IMR-90 (cell line): ENCODE measurements at regions not wholly inside any gene's neighbourhood (a gene's known extent, or its start where the extent isn't known, plus 50 kb on each side); places are given as distances from the start of the nearest gene placed in this dataset.

ENCODE experiments used
- BHLHE40 ChIP-seq: fragments of 150-350 bp; IDR thresholded peaks from 2 replicates; pipeline ENCODE4 v1.6.1; 2016; ENCODE audit warnings: mild to moderate bottlenecking, low read depth, low read length
- CEBPB ChIP-seq: IDR thresholded peaks from 2 replicates; pipeline ENCODE4 v1.6.1; 2012; ENCODE audit warnings: low read depth, low read length, improper control_type of control experiment
- CHD1 ChIP-seq: IDR thresholded peaks from 2 replicates; pipeline ENCODE4 v1.6.1; 2012; ENCODE audit warnings: low read depth, low read length, improper control_type of control experiment
- CTCF ChIP-seq: conservative IDR thresholded peaks from 2 replicates; pipeline ENCODE4 v1.5.1; 2012; ENCODE audit warnings: mild to moderate bottlenecking, low read depth, low read length, improper control_type of control experiment
- MAZ ChIP-seq: IDR thresholded peaks from 2 replicates; pipeline ENCODE4 v1.6.1; 2012; ENCODE audit warnings: low read depth, mild to moderate bottlenecking, low read length, improper control_type of control experiment, moderate library complexity, borderline replicate concordance
- NFE2L2 ChIP-seq: fragments of 150-350 bp; IDR thresholded peaks from 2 replicates; pipeline ENCODE4 v1.6.1; 2016; ENCODE audit warnings: low read depth, mild to moderate bottlenecking, low read length
- POLR2A ChIP-seq: IDR thresholded peaks from 2 replicates; pipeline ENCODE4 v1.6.1; 2012; ENCODE audit warnings: mild to moderate bottlenecking, low read depth, low read length
- RAD21 ChIP-seq: IDR thresholded peaks from 2 replicates; pipeline ENCODE4 v1.6.1; 2012; ENCODE audit warnings: low read length, improper control_type of control experiment
- RCOR1 ChIP-seq: IDR thresholded peaks from 2 replicates; pipeline ENCODE4 v1.6.1; 2012; ENCODE audit warnings: mild to moderate bottlenecking, low read length, improper control_type of control experiment; ENCODE audit not compliant: insufficient replicate concordance
- RFX5 ChIP-seq: IDR thresholded peaks from 2 replicates; pipeline ENCODE4 v1.8.0; 2012; ENCODE audit warnings: low read depth, mild to moderate bottlenecking, low read length, moderate library complexity
- SMC3 ChIP-seq: fragments of 150-350 bp; IDR thresholded peaks from 2 replicates; pipeline ENCODE4 v1.6.1; 2016; ENCODE audit warnings: low read depth, mild to moderate bottlenecking, antibody characterized with exemption, low read length, moderate library complexity
- USF2 ChIP-seq: fragments of 150-350 bp; IDR thresholded peaks from 2 replicates; pipeline ENCODE4 v1.6.1; 2017; ENCODE audit warnings: mild to moderate bottlenecking, antibody characterized with exemption, low read length, low read depth

GRCh38 chr18:11246495-11247300 lies 97.3 kb upstream of the PIEZO2 start:
- TF ChIP-seq RFX5 = no peak
- TF ChIP-seq CTCF = no peak
- no peak for TF ChIP-seq POLR2A
- TF ChIP-seq CHD1 = no peak
- TF ChIP-seq NFE2L2 = no peak
- TF ChIP-seq USF2 = no peak
- TF ChIP-seq RCOR1 = no peak
- TF ChIP-seq CEBPB = no peak
- TF ChIP-seq SMC3 = no peak
- no peak for TF ChIP-seq MAZ
- no peak for TF ChIP-seq RAD21
- no peak for TF ChIP-seq BHLHE40
